GM03348 (cell line): ENCODE measurements at regions not wholly inside any gene's neighbourhood (a gene's known extent, or its start where the extent isn't known, plus 50 kb on each side); places are given as distances from the start of the nearest gene placed in this dataset.
A peak's percentile ranks its signal among the peaks of the same experiment; 100 is the strongest.

Source experiments
- DNase-seq: peaks from one replicate; pipeline ENCODE4 v3.0.0; 2012; ENCODE audit warnings: low spot score

DNA sequence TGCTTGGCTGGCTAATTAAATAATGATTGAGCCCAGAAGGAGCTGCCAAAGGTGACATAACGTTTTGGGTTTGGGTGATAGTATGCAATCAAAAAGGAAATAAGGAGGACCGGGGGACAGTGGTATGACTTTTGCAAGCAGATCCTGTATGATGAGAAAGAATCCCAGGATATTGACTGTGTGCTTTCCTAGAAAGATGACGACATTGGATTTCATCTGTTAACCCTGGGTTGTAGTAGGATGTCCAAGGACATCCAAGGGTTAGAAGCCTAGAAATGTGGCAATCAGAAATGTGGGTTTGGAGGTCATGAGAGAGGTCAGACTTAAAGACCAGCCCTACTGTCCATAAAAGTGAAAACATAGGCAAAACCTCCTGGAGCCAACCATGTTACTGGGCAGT lies 50.3 kb upstream of the HMHB1 start:
- DNase-seq = no peak

- no peak for DNase-seq
Observed at GRCh38 chr5:143760755-143761154, 51.2 kb upstream of the HMHB1 start.

- DNase-seq = no peak
Observed at GRCh38 chr5:143760131-143760505, 51.8 kb upstream of the HMHB1 start.

DNA sequence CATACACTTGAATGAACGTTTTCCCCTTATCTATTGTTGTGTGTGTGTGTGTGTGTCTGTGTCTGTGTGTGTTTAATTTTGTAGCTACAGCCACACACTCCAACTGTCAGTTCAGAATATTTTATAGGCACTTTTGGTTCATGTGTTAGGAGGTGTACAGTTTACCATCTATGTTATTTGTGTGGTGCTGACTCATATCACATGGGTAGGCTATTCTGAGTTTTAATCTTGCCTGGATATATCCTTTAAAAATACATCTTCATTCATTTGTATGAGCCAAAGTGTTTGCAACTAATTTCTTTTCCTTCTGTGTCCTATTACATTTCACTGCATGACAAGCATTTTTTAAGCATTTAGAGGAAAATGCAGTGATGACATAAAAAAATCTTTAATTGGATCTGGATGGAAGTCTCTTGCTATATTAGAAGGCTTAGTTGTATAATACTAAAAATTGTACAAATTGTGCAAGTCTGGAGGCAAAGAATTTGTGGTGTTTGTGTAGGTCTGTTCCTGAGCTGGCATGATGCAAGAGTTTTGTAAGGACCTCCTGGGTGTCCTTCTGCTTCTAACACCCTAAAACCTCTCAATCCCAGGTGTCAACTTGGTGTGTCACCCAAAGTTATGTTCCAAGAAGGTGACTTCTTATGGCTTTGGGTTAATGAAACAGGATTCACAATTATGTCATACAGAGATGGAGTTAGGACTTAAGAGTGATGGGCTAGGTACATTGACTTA lies 52.4 kb upstream of the HMHB1 start:
- DNase-seq = no peak

DNA sequence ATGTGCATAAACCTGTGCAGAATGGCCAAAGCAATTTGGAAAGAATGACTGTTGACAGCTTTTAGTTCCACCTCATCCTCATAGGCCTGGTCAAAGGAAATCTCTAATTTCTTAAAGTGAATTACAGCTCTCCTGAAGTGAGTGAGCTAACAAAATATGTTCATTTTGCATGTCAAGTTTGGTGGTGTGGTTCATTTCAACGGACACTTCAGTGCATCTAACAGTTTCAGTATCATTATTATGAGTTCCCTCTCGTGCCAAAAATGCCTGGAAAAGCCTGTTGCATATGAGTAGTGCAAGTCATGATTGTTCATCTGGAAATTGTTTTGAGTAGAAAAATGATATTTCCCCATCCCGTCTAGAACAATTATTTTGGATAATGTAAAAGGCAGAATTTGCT lies 53.2 kb upstream of the HMHB1 start:
- peak; percentile 44 for DNase-seq

- DNase-seq = no peak
Observed at GRCh38 chr5:143758015-143758414, 53.9 kb upstream of the HMHB1 start.

GRCh38 chr5:143757116-143757515 lies 54.8 kb upstream of the HMHB1 start:
- DNase-seq = no peak

DNA sequence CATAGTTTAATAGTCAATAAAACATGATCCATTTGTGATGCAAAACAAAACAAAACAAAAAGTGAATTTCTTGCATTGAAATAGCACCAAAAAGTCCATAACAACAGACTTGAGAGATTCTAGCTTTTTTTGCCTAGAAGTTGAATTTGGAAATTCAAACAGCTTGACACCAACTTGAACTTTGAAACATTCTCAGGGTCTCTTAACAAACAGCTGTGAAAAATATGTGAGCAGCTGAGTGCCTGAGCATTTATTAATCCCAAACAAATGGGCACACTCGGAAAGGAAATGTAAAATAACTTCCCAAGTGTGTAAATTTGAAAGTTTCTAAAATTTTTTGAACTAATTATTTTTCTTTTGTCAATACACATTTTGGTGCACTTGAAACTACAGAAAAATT lies 56.0 kb upstream of the HMHB1 start:
- DNase-seq = no peak

GRCh38 chr5:143752165-143752850 lies 59.7 kb upstream of the HMHB1 start:
- no peak for DNase-seq

- DNase-seq = no peak
Observed at GRCh38 chr5:143751342-143751741, 60.6 kb upstream of the HMHB1 start.

DNA sequence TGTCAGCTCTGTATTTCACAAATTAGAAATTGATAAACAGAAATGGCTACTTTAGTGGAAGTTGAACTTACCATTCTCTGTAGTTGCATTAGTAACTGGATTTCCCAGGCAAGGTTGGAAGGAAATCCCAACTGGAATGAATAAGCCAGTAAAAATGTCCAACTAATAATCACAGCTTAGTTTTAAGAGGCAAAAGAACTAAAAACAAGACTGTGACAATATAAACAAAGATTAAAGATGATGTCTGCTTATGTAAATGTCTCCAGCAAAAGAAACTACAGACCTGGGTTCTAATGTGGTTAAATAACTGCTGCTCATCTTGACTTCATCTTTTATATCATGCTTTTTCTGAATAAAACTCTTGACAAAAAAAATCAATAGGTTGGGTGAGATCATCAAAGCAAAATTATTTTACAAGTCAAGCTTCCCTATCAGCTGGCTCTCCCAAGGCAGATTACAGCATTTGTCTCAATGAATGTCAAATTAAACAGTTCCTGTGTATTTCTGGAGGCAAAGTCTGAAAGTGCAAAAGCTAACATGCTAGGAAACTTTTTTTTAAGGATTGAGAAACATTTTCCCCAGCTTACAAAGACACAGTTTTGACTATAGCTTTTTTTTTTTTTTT lies 62.3 kb upstream of the HMHB1 start:
- DNase-seq = no peak

- no peak for DNase-seq
Observed at GRCh38 chr5:143748516-143748915, 63.4 kb upstream of the HMHB1 start.

GRCh38 chr5:143742951-143743350 lies 69.0 kb upstream of the HMHB1 start:
- DNase-seq = no peak

- no peak for DNase-seq
Observed at GRCh38 chr5:143741421-143741820, 70.5 kb upstream of the HMHB1 start.

DNA sequence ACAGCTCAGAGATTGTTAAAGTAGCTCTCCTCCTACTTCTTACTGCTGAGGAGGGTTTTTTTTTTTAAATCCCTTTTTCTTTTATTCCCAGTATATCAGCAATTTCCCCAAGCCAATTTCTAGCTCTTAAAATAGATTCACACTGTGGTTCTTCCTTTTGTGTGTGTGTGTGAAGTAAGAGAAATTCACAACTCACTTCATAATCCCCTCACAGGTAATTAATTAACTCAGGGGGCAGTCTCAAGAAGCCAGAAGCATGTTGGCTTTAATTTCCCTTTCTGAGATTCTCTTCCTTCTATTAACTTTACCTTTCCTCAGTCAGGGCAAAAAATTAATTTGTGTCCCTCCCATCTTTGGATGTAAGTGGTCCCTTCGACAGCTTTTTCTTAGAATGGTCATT lies 71.0 kb upstream of the HMHB1 start:
- no peak for DNase-seq

GRCh38 chr5:143739746-143740145 lies 72.2 kb upstream of the HMHB1 start:
- DNase-seq = no peak

DNA sequence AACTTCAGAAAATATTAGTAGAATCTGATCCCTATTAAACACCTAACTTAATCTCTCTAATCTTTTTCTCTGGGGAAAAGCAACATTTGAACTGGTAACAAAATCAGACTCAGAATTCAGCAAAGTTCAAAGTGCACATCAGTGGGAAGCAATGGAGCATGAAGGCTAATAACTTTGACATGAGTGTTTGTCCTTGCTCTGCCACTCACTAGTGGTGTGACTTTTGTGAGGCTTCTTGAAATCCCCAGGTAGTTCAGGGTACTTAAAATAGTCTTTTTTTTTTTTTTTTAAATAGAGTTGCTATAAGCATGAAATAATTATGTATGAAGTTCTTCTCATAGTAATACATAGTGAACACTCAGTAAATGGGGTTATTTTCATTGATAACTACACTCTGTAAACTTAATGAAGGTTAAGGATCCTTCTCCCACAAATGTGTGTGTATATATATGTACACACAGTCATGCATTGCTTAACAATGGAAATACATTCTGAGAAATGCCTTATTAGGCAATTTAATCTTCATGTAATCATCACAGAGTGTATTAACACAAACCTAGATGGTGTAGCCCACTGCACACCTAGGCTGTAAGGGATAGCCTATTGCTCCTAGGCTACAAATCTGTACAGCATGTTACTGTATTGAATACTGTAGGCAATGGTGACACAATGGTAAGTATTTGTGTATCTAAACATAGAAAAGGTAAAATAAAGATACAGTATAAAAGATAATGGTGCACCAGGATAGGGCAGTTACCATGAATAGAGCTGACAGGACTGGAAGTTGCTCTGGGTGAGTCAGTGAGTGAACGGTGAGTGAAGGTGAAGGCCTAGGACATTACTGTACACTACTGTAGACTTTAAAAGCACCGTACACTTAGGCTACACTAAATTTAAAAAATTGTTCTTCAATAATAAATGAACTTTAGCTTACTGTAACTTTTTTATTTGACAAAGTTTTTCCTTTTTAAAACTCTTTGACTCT lies 73.3 kb upstream of the HMHB1 start:
- no peak for DNase-seq

DNA sequence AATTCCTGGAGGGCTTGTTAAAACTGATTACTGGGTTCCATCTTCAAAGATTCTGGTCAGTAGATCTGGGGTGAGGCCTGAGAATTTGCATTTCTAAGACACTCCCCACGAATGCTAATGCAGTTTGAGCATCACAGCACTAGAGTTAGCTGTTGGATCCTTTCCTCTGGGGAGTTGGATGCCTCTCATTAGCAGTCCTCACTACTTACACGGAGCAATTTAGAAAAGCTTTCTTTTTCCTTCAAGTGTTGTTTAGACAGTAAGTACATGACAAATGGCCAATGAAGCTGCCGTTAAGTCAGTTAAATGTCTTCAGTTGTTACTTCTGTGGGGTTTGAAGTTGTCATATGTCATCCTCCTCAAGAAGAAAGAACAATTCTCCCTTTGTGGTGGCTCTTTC lies 74.9 kb upstream of the HMHB1 start:
- no peak for DNase-seq

GRCh38 chr5:143734456-143734780 lies 77.5 kb upstream of the HMHB1 start:
- no peak for DNase-seq

- DNase-seq = peak; percentile 52
Observed at GRCh38 chr5:143733665-143734455, 78.1 kb upstream of the HMHB1 start.

GRCh38 chr5:143732402-143732801 lies 79.6 kb upstream of the HMHB1 start:
- DNase-seq = no peak
